ENCODE measurements at regions not wholly inside any gene's neighbourhood (a gene's known extent, or its start where the extent isn't known, plus 50 kb on each side); places are given as distances from the start of the nearest gene placed in this dataset.
A peak's percentile ranks its signal among the peaks of the same experiment; 100 is the strongest.

DNA sequence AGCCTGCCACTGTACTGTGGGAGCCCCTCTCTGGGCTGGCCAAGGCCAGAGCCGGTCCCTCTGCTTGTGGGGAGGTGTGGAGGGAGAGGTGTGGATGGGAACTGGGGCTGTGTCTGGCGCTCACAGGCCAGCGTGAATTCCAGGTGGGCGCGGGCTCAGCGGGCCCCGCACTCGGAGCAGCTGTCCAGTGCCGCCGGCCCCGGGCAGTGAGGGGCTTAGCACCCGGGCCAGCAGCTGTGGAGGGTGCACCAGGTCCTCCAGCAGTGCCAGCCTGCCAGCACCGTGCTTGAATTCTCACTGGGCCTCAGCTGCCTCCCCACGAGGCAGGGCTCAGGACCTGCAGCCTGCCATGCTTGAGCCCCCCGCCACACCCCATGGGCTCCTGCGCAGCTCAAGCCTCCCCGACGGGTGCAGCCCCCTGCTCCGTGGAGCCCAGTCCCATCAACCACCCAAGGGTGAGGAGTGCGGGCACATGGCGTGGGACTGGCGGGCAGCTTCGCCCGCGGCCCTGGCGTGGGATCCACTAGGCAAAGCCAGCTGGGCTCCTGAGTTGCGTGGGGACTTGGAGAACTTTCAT lies 69.5 kb upstream of the ABCA12 start:
- Histone ChIP-seq H4K20me1 (ENCODE audit: low read length) (no peaks in the 10 kb centered on the region), H3K9ac (ENCODE audit: low read length) (no peak overlapping the region), H3K27me3 (ENCODE audit: low read length) (no peaks in the 10 kb centered on the region), H3K27ac (ENCODE audit: low read length) (no peak overlapping the region), H3K4me2 (ENCODE audit: low read length) (no peak overlapping the region), H3K4me3 (ENCODE audit: low read length) (no peak overlapping the region), H3K9me3 (ENCODE audit: low read length) (0 out of 2 replicates have a peak, but pooled peaks cover 5% of the 10 kb centered on the region), H3F3A (ENCODE audit: low read length, unreplicated experiment) (no peaks in the 10 kb centered on the region), H3K79me2 (ENCODE audit: low read length) (no peaks in the 10 kb centered on the region), H3K4me1 (ENCODE audit: insufficient read depth, low read length) (no peaks in the 10 kb centered on the region), H3K36me3 (ENCODE audit: low read depth, low read length) (no peaks in the 10 kb centered on the region), H3K9me2 (replicated peaks; ENCODE audit: low read length) (no peaks in the 10 kb centered on the region), H2AFZ (ENCODE audit: low read length) (no peak overlapping the region)
- intact Hi-C loops (cut with micrococcal nuclease) = no loop called here
- BruUV-seq (replicated peaks) = no TSS peak
- ChIA-PET CTCF (no interaction called here), POLR2A (ENCODE audit: unreplicated experiment) (no interaction called here)
- DNase-seq (no peak), ATAC-seq (0 out of 2 replicates have a peak, but pooled peaks have one; percentile 26)
- no peak for TF ChIP-seq EZH2phosphoT487 (IDR thresholded peaks at IDR 0.05; ENCODE audit: borderline replicate concordance, low read length)
- TF ChIP-seq EZH2 (IDR thresholded peaks at IDR 0.05; ENCODE audit: low read length, unreplicated experiment) = no peak
- TF ChIP-seq, protein P1, sequence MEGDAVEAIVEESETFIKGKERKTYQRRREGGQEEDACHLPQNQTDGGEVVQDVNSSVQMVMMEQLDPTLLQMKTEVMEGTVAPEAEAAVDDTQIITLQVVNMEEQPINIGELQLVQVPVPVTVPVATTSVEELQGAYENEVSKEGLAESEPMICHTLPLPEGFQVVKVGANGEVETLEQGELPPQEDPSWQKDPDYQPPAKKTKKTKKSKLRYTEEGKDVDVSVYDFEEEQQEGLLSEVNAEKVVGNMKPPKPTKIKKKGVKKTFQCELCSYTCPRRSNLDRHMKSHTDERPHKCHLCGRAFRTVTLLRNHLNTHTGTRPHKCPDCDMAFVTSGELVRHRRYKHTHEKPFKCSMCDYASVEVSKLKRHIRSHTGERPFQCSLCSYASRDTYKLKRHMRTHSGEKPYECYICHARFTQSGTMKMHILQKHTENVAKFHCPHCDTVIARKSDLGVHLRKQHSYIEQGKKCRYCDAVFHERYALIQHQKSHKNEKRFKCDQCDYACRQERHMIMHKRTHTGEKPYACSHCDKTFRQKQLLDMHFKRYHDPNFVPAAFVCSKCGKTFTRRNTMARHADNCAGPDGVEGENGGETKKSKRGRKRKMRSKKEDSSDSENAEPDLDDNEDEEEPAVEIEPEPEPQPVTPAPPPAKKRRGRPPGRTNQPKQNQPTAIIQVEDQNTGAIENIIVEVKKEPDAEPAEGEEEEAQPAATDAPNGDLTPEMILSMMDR (conservative IDR thresholded peaks at IDR 0.05; ENCODE audit: low read depth, low read length) = no peak

DNA sequence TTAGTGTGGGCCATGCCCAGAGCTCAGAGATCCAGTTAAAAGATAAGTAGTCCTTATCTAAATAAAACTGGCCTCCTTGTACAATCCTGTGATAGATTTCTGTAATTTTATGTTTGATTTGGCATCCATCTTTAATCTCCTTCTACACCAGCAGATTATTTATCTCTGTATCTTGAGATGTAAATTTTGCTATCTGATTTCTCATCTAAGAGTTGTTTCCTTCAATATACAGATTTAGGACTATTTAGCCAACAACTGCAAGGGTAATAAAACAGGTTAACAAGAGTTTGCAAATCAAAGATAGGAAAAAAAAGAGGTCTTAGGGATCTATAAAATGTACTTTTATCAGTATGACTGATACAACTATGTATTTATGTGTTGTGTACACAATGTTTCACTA lies 68.6 kb upstream of the ABCA12 start:
- Histone ChIP-seq H4K20me1 (ENCODE audit: low read length) (no peaks in the 10 kb centered on the region), H3K36me3 (ENCODE audit: low read depth, low read length) (no peaks in the 10 kb centered on the region), H3K79me2 (ENCODE audit: low read length) (no peaks in the 10 kb centered on the region), H3K4me3 (ENCODE audit: low read length) (no peak overlapping the region), H3F3A (ENCODE audit: low read length, unreplicated experiment) (no peaks in the 10 kb centered on the region), H3K27me3 (ENCODE audit: low read length) (no peaks in the 10 kb centered on the region), H2AFZ (ENCODE audit: low read length) (no peak overlapping the region), H3K9ac (ENCODE audit: low read length) (no peak overlapping the region), H3K9me3 (ENCODE audit: low read length) (0 out of 2 replicates have a peak, but pooled peaks cover 5% of the 10 kb centered on the region), H3K4me2 (ENCODE audit: low read length) (no peak overlapping the region), H3K27ac (ENCODE audit: low read length) (no peak overlapping the region), H3K9me2 (replicated peaks; ENCODE audit: low read length) (no peaks in the 10 kb centered on the region), H3K4me1 (ENCODE audit: insufficient read depth, low read length) (no peaks in the 10 kb centered on the region)
- ChIA-PET POLR2A (ENCODE audit: unreplicated experiment) (no interaction called here), CTCF (no interaction called here)
- TF ChIP-seq, protein P1 (conservative IDR thresholded peaks at IDR 0.05; ENCODE audit: low read depth, low read length) = no peak
- no TSS peak for BruUV-seq (replicated peaks)
- ATAC-seq (peak; percentile 71), DNase-seq (no peak)
- intact Hi-C loops (cut with micrococcal nuclease) = no loop called here

DNA sequence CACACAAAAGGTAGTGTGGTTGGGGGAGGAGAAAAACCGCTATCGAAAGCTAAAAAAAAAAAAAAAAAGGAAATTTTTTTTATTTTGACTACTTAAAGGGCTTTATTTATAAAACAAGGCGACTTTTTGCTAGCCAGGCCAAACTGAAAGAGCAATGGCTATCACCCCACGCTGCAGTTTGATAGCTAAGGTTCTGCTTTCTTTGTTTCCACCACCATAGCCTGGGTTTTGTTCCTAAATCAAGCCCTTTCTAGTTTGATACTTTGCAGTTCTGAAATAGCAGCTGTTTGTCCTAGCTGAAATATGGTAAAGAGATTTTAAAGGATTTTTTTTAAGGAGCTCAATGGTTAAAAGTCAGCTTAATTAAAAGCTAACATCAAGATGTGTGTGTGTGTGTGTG lies 67.4 kb upstream of the ABCA12 start:
- Histone ChIP-seq H3K4me2 (ENCODE audit: low read length) (no peak overlapping the region), H3K9me2 (replicated peaks; ENCODE audit: low read length) (no peaks in the 10 kb centered on the region), H3F3A (ENCODE audit: low read length, unreplicated experiment) (no peaks in the 10 kb centered on the region), H2AFZ (ENCODE audit: low read length) (no peak overlapping the region), H3K27ac (ENCODE audit: low read length) (no peak overlapping the region), H3K9ac (ENCODE audit: low read length) (no peak overlapping the region), H3K4me3 (ENCODE audit: low read length) (no peak overlapping the region), H4K20me1 (ENCODE audit: low read length) (no peaks in the 10 kb centered on the region), H3K27me3 (ENCODE audit: low read length) (no peaks in the 10 kb centered on the region), H3K4me1 (ENCODE audit: insufficient read depth, low read length) (no peaks in the 10 kb centered on the region), H3K9me3 (ENCODE audit: low read length) (0 out of 2 replicates have a peak, but pooled peaks cover 4% of the 10 kb centered on the region), H3K79me2 (ENCODE audit: low read length) (no peaks in the 10 kb centered on the region), H3K36me3 (ENCODE audit: low read depth, low read length) (no peaks in the 10 kb centered on the region)
- CTCF ChIA-PET = no interaction called here
- POLR2A ChIA-PET (ENCODE audit: unreplicated experiment) = no interaction called here
- no peak for ATAC-seq
- DNase-seq = no peak
- BruUV-seq (replicated peaks) = no TSS peak
- intact Hi-C loops (cut with micrococcal nuclease) = no loop called here
- TF ChIP-seq, protein P1 (conservative IDR thresholded peaks at IDR 0.05; ENCODE audit: low read depth, low read length) = no peak
- TF ChIP-seq EZH2phosphoT487 (IDR thresholded peaks at IDR 0.05; ENCODE audit: borderline replicate concordance, low read length) (no peak), EZH2 (IDR thresholded peaks at IDR 0.05; ENCODE audit: low read length, unreplicated experiment) (no peak)

Data from PC-3 (cell line).